ENCODE measurements at regions not wholly inside any gene's neighbourhood (a gene's known extent, or its start where the extent isn't known, plus 50 kb on each side); places are given as distances from the start of the nearest gene placed in this dataset.

DNA sequence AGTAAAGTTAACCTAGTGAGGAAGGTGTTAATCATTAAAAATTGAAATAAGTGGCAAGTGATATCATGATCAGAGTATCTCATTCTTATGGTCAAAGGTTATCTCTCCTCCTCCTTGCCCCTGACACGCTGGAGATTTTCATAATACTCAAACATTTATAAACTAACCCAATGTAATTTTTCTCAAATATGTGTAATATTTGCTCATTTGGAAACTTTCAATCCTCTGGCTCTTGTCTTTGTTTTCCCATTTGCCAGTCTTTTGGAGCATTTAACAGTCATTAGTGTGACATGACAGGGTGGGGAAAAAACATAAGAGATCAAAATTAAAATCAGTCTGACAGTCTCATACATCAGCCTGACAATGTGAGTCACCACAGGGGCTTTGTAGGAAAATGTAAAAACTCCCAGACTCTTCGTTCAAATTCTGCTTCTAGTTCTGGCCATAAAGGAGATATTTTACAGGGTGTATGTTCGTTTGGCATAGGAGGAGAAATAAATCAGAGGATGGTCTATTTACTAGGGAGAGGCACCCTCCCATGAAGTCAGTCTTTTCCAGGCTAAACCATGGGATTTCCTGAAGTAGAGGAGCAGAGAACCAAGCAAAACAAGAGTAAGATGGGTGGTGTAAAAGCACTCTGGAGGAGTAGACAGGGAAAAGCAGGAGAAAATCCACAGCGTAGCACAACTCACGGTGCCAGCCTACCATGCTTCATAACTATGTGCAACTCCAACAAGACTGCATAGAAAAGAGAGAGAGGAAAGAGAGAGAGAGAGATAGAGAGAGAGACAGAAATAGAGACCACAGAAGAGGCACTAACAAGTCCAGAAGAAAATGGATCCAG, 369.2 kb upstream of the PDE3A start:
- FAIRE-seq = no peak
- Histone ChIP-seq H3K9ac (ENCODE audit: insufficient read depth in 1 of 2, low read depth in 2 of 2, low read length in 2 of 2) (no peak overlapping the region), H3K4me2 (ENCODE audit: insufficient read depth, low read length) (no peak overlapping the region)

More for the DNA sequence above, 369.2 kb upstream of the PDE3A start:
- no peaks in the 10 kb centered on the region for H3K36me3 ChIP-seq (ENCODE audit: control insufficient read depth, insufficient read depth, low read length)
- no peak overlapping the region for H3K27ac ChIP-seq (ENCODE audit: extremely low read depth, low read depth, low read length)
- DNase-seq (ENCODE audit: extremely low read depth in 1 of 4, low spot score in 3 of 4) (no peak), ATAC-seq (no peak)
- POLR2A ChIA-PET = no interaction called here
- no peak for TF ChIP-seq SMAD3 (CRISPR knock-in tag; conservative IDR thresholded peaks at IDR 0.05)
- TF ChIP-seq, protein P1, sequence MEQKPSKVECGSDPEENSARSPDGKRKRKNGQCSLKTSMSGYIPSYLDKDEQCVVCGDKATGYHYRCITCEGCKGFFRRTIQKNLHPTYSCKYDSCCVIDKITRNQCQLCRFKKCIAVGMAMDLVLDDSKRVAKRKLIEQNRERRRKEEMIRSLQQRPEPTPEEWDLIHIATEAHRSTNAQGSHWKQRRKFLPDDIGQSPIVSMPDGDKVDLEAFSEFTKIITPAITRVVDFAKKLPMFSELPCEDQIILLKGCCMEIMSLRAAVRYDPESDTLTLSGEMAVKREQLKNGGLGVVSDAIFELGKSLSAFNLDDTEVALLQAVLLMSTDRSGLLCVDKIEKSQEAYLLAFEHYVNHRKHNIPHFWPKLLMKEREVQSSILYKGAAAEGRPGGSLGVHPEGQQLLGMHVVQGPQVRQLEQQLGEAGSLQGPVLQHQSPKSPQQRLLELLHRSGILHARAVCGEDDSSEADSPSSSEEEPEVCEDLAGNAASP (IDR thresholded peaks at IDR 0.05) = no peak
- TF ChIP-seq ARHGAP35 (IDR thresholded peaks at IDR 0.05; ENCODE audit: partially characterized antibody) = no peak
- TF ChIP-seq MAFG (tag; conservative IDR thresholded peaks at IDR 0.05) = no peak
- TF ChIP-seq, protein P2, sequence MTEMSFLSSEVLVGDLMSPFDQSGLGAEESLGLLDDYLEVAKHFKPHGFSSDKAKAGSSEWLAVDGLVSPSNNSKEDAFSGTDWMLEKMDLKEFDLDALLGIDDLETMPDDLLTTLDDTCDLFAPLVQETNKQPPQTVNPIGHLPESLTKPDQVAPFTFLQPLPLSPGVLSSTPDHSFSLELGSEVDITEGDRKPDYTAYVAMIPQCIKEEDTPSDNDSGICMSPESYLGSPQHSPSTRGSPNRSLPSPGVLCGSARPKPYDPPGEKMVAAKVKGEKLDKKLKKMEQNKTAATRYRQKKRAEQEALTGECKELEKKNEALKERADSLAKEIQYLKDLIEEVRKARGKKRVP (CRISPR knock-in tag; IDR thresholded peaks at IDR 0.05) = no peak
- TF ChIP-seq MCM5 (IDR thresholded peaks at IDR 0.05; ENCODE audit: low read depth) = no peak
- TF ChIP-seq RBM25 (IDR thresholded peaks at IDR 0.05; ENCODE audit: low read depth, low read length, severe bottlenecking) = no peak
- TF ChIP-seq BDP1 (IDR thresholded peaks at IDR 0.05; ENCODE audit: insufficient read depth, insufficient read length) = no peak
- TF ChIP-seq MTA3 (IDR thresholded peaks at IDR 0.05; ENCODE audit: borderline replicate concordance) = no peak
- TF ChIP-seq NRF1 (conservative IDR thresholded peaks at IDR 0.05 in 1 of 2, IDR thresholded peaks at IDR 0.05 in 1 of 2) = no peak
- TF ChIP-seq FOXJ3 (CRISPR knock-in tag; IDR thresholded peaks at IDR 0.05) = no peak
- TF ChIP-seq SMARCB1 (IDR thresholded peaks at IDR 0.05; ENCODE audit: insufficient read length, low read depth) = no peak
- TF ChIP-seq GABPA (tag; conservative IDR thresholded peaks at IDR 0.05; ENCODE audit: low read depth) = no peak
- no peak for TF ChIP-seq ZNF830 (CRISPR knock-in tag; IDR thresholded peaks at IDR 0.05)
- no peak for TF ChIP-seq LCOR (CRISPR knock-in tag; IDR thresholded peaks at IDR 0.05)
- no peak for TF ChIP-seq ZEB2 (IDR thresholded peaks at IDR 0.05)
- TF ChIP-seq ZNF75A (CRISPR knock-in tag; IDR thresholded peaks at IDR 0.05) = no peak
- TF ChIP-seq CBX8 (IDR thresholded peaks at IDR 0.05; ENCODE audit: borderline replicate concordance, extremely low read depth, low read depth, low read length, poor library complexity, severe bottlenecking) = no peak
- TF ChIP-seq NONO (IDR thresholded peaks at IDR 0.05; ENCODE audit: low read depth in 2 of 2, low read length in 1 of 2) = no peak
- 0 out of 2 replicates have a peak, but pooled peaks cover 2% of the 10 kb centered on the region for H3K9me3 ChIP-seq (replicated peaks; ENCODE audit: control insufficient read depth, insufficient read depth, low read depth, low read length)
- intact Hi-C loops (cut with micrococcal nuclease) = no loop called here
- H4K20me1 ChIP-seq (replicated peaks; ENCODE audit: control insufficient read depth, insufficient read depth, low read length) = no peaks in the 10 kb centered on the region
- H3K4me1 ChIP-seq (replicated peaks in 1 of 2; ENCODE audit: control insufficient read depth in 2 of 2, insufficient read depth in 2 of 2, low read length in 2 of 2) = no peaks in the 10 kb centered on the region
- H3K4me3 ChIP-seq = no peak overlapping the region
- BruUV-seq (replicated peaks) = no TSS peak
- in situ Hi-C loops (cut with MboI) = no loop called here
- CTCF ChIA-PET (ENCODE audit: low intra/inter-chr PET ratio) = no interaction called here
- H3K27me3 ChIP-seq (ENCODE audit: control insufficient read depth in 2 of 2, insufficient read depth in 2 of 2, low read length in 2 of 2) = no peaks in the 10 kb centered on the region
- WGBS (ENCODE audit: insufficient coverage, low coverage, missing lambda C conversion rate) = 2% methylated on average over 5 of the region's 5 CpGs
- no peak overlapping the region for H2AFZ ChIP-seq (ENCODE audit: low read depth, low read length)
- no peaks in the 10 kb centered on the region for H3K9me1 ChIP-seq (ENCODE audit: control insufficient read depth, insufficient read depth, low read length)
- H3K79me2 ChIP-seq (ENCODE audit: control insufficient read depth, insufficient read depth, low read length) = no peaks in the 10 kb centered on the region

Data from K562 (cell line).